Neural progenitor cell (in vitro differentiated cells): ENCODE measurements at regions not wholly inside any gene's neighbourhood (a gene's known extent, or its start where the extent isn't known, plus 50 kb on each side); places are given as distances from the start of the nearest gene placed in this dataset.
A peak's percentile ranks its signal among the peaks of the same experiment; 100 is the strongest.

Experiments used
- DNase-seq: peaks from one replicate; pipeline ENCODE4 v3.0.0-alpha.2; 2016; ENCODE audit warnings: low spot score
- H2AFZ ChIP-seq: fragments of 200-600 bp; sonication (generic); replicated peaks from 2 replicates; pipeline ENCODE4 v1.6.1; 2016; ENCODE audit warnings: antibody characterized with exemption
- H3F3A ChIP-seq: fragments of 200-600 bp; sonication (generic); 2 replicates; pipeline ENCODE4 v1.6.1; 2016; ENCODE audit warnings: antibody characterized with exemption, low read depth
- H3K27ac ChIP-seq: fragments of 200-600 bp; sonication (generic); 2 replicates; pipeline ENCODE4 v1.5.1; 2016; ENCODE audit warnings: mild to moderate bottlenecking
- H3K27me3 ChIP-seq: fragments of 200-600 bp; sonication (generic); 2 replicates; pipeline ENCODE4 v1.6.1; 2016; ENCODE audit warnings: mild to moderate bottlenecking, moderate library complexity
- H3K36me3 ChIP-seq: fragments of 200-600 bp; sonication (generic); 2 replicates; pipeline ENCODE4 v1.5.1; 2016
- H3K4me1 ChIP-seq: fragments of 200-600 bp; sonication (generic); 2 replicates; pipeline ENCODE4 v1.6.1; 2016; ENCODE audit warnings: mixed run types
- H3K4me2 ChIP-seq: fragments of 200-600 bp; sonication (generic); 2 replicates; pipeline ENCODE4 v1.6.1; 2016
- H3K4me3 ChIP-seq: fragments of 200-600 bp; sonication (generic); 2 replicates; pipeline ENCODE4 v1.5.1; 2016
- H3K79me2 ChIP-seq: fragments of 200-600 bp; sonication (generic); 2 replicates; pipeline ENCODE4 v1.6.1; 2016; ENCODE audit warnings: low read depth
- H3K9ac ChIP-seq: fragments of 200-600 bp; sonication (generic); 2 replicates; pipeline ENCODE4 v1.6.1; 2016
- H3K9me3 ChIP-seq: fragments of 200-600 bp; sonication (generic); 2 replicates; pipeline ENCODE4 v1.5.1; 2016; ENCODE audit warnings: low read depth
- H4K20me1 ChIP-seq: fragments of 200-600 bp; sonication (generic); 2 replicates; pipeline ENCODE4 v1.6.1; 2016; ENCODE audit warnings: low read depth
- H3K27ac Mint-ChIP-seq: 3 replicates; pipeline ENCODE4 v1.8.0; 2021; ENCODE audit warnings: mixed read lengths
- H3K27me3 Mint-ChIP-seq: 2 replicates; pipeline ENCODE4 v1.8.0; 2022; ENCODE audit warnings: low read depth, mild to moderate bottlenecking, inconsistent platforms, moderate library complexity, mixed read lengths; ENCODE audit not compliant: insufficient read depth
- H3K36me3 Mint-ChIP-seq: 3 replicates; pipeline ENCODE4 v1.8.0; 2021; ENCODE audit warnings: mixed read lengths
- H3K4me1 Mint-ChIP-seq: 3 replicates; pipeline ENCODE4 v1.8.0; 2021; ENCODE audit warnings: mixed read lengths
- H3K4me3 Mint-ChIP-seq: 3 replicates; pipeline ENCODE4 v1.8.0; 2021; ENCODE audit warnings: mild to moderate bottlenecking, moderate library complexity, mixed read lengths
- H3K9me3 Mint-ChIP-seq: 3 replicates; pipeline ENCODE4 v1.8.0; 2020; ENCODE audit warnings: mixed read lengths
- EZH2 ChIP-seq: fragments of 200-600 bp; sonication (generic); IDR thresholded peaks from 2 replicates; pipeline ENCODE4 v1.6.1; 2017; ENCODE audit warnings: antibody characterized with exemption, mild to moderate bottlenecking, moderate library complexity
- EZH2phosphoT487 ChIP-seq: fragments of 200-600 bp; sonication (generic); IDR thresholded peaks from 2 replicates; pipeline ENCODE4 v1.6.1; 2017; ENCODE audit warnings: antibody characterized with exemption
- TF ChIP-seq, protein P1 (sequence below): fragments of 200-600 bp; sonication (generic); IDR thresholded peaks from 2 replicates; pipeline ENCODE4 v1.5.1; 2017; ENCODE audit warnings: antibody characterized with exemption, mild to moderate bottlenecking

DNA sequence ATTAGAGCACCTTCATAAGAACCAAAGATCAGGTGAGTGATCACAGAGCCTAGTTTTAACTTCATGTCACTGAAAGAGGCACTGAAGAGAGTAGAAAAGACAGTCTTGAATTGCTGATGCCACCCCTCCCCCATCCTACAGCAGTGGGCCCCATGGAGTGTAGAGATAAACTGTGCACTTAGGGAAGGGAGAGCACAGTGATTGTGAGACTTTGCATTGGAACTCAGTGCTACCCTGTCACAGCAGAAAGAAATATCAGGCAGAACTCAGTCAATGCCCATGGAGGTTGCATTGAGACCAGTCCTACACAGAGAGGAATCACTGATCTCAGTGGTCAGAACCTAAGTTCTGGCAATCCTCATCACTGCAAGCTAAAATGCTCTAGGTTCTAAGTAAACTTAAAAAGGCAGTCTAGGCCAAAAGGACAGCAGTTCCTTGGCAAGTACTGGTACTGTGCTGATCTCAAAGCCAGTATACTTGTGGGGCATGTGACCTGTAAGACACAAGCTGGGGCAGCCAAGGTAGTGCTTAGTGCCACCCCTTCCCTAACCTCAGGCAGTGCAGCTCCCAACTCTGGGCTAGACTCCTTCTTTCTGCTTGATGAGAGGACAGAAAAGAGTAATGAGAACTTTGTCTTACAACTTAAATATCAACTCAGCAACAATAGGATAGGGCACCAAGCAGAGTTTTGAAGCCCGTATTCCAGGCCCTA is 94.1 kb downstream of the FSCB start:
- H3K9me3 ChIP-seq, result no peaks in the 10 kb centered on the region
- peaks cover 3% of the 10 kb centered on the region for H3K27me3 Mint-ChIP-seq
- no peak overlapping the region for H3K4me3 Mint-ChIP-seq
- no peaks in the 10 kb centered on the region for H3K36me3 ChIP-seq
- H3K36me3 Mint-ChIP-seq, result no peaks in the 10 kb centered on the region
- no peaks in the 10 kb centered on the region for H3K79me2 ChIP-seq
- peaks cover 4% of the 10 kb centered on the region for H3K4me1 Mint-ChIP-seq
- H2AFZ ChIP-seq, result peak overlapping the region; percentile 82
- no peak overlapping the region for H3K4me3 ChIP-seq
- no peak overlapping the region for H3K27ac Mint-ChIP-seq
- no peaks in the 10 kb centered on the region for H3K4me1 ChIP-seq
- H3K4me2 ChIP-seq, result no peak overlapping the region
- TF ChIP-seq, protein P1, sequence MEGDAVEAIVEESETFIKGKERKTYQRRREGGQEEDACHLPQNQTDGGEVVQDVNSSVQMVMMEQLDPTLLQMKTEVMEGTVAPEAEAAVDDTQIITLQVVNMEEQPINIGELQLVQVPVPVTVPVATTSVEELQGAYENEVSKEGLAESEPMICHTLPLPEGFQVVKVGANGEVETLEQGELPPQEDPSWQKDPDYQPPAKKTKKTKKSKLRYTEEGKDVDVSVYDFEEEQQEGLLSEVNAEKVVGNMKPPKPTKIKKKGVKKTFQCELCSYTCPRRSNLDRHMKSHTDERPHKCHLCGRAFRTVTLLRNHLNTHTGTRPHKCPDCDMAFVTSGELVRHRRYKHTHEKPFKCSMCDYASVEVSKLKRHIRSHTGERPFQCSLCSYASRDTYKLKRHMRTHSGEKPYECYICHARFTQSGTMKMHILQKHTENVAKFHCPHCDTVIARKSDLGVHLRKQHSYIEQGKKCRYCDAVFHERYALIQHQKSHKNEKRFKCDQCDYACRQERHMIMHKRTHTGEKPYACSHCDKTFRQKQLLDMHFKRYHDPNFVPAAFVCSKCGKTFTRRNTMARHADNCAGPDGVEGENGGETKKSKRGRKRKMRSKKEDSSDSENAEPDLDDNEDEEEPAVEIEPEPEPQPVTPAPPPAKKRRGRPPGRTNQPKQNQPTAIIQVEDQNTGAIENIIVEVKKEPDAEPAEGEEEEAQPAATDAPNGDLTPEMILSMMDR, result no peak
- TF ChIP-seq EZH2 (no peak), EZH2phosphoT487 (no peak)
- no peaks in the 10 kb centered on the region for H4K20me1 ChIP-seq
- no peak overlapping the region for H3K27ac ChIP-seq
- H3K27me3 ChIP-seq, result no peaks in the 10 kb centered on the region
- DNase-seq, result peak; percentile 20
- H3K9me3 Mint-ChIP-seq, result peaks cover 2% of the 10 kb centered on the region
- no peaks in the 10 kb centered on the region for H3F3A ChIP-seq
- H3K9ac ChIP-seq, result no peak overlapping the region

DNA sequence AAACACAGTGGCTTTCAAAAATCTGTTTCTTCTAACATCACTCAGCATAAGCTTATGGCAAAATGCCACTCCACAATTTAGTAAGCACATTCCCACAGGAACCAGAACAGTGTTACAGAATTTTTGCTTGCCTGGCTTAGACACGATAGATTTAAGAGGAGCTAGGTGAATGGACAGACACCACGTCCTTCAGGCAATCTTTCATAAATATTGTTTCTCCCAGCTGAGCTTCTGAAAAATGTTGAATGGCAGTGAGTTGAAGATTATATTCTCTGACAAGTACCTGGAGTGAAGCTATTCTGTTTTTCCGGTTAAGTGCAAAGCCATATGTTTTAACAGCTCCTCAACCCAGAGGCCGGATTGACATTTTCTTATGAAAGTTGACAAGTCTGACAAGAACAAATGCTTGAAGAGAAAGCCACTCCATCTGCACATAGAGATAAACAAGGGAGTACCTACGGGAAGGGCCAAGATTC is 102.0 kb downstream of the FSCB start:
- no peaks in the 10 kb centered on the region for H3K27me3 ChIP-seq
- no peak for DNase-seq
- Mint-ChIP-seq H3K9me3 (no peaks in the 10 kb centered on the region), H3K27ac (no peak overlapping the region), H3K27me3 (no peaks in the 10 kb centered on the region), H3K4me3 (no peak overlapping the region), H3K36me3 (no peaks in the 10 kb centered on the region), H3K4me1 (peaks cover 8% of the 10 kb centered on the region)
- no peak overlapping the region for H3K4me2 ChIP-seq
- H3K79me2 ChIP-seq, result no peaks in the 10 kb centered on the region
- no peak overlapping the region for H3K27ac ChIP-seq
- H3K9ac ChIP-seq, result no peak overlapping the region
- no peak overlapping the region for H2AFZ ChIP-seq
- TF ChIP-seq EZH2phosphoT487, result no peak
- no peak for TF ChIP-seq EZH2
- TF ChIP-seq, protein P1, result no peak
- no peaks in the 10 kb centered on the region for H3K36me3 ChIP-seq
- no peaks in the 10 kb centered on the region for H3K9me3 ChIP-seq
- no peak overlapping the region for H3K4me3 ChIP-seq
- no peaks in the 10 kb centered on the region for H3K4me1 ChIP-seq
- H3F3A ChIP-seq, result no peaks in the 10 kb centered on the region
- no peaks in the 10 kb centered on the region for H4K20me1 ChIP-seq

DNA sequence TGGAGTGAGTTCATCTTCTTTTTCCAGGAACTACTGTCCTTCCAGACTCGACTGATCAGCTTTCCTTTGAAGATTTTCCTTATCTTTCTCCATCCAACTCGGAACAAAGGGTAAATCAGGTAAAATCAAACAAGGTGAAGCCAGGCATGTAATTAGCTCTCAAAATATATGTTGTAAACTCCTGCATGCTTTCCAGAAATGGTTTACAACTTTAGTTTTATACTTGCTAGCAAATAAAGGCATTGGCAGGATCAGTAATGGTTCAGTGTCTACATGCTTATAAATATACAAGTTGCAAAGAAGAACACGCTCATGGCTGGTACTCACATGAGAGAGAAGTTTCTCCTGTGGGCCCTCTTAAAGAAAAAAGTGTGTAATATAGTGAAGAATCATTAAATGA is 102.5 kb downstream of the FSCB start:
- Mint-ChIP-seq H3K4me1 (peaks cover 8% of the 10 kb centered on the region), H3K36me3 (no peaks in the 10 kb centered on the region), H3K4me3 (no peak overlapping the region)

More for the DNA sequence above, 102.5 kb downstream of the FSCB start:
- Histone ChIP-seq H3K4me3 (no peak overlapping the region), H3K27ac (no peak overlapping the region), H3K4me2 (no peak overlapping the region), H4K20me1 (no peaks in the 10 kb centered on the region), H3K36me3 (no peaks in the 10 kb centered on the region), H2AFZ (no peak overlapping the region), H3K79me2 (no peaks in the 10 kb centered on the region), H3K9ac (no peak overlapping the region), H3F3A (no peaks in the 10 kb centered on the region), H3K9me3 (no peaks in the 10 kb centered on the region), H3K27me3 (no peaks in the 10 kb centered on the region), H3K4me1 (no peaks in the 10 kb centered on the region)
- H3K27ac Mint-ChIP-seq, result no peak overlapping the region
- TF ChIP-seq EZH2phosphoT487 (no peak), EZH2 (no peak)
- TF ChIP-seq, protein P1, result no peak
- H3K9me3 Mint-ChIP-seq, result no peaks in the 10 kb centered on the region
- DNase-seq, result no peak
- H3K27me3 Mint-ChIP-seq, result no peaks in the 10 kb centered on the region
